K562 (cell line): ENCODE measurements at regions not wholly inside any gene's neighbourhood (a gene's known extent, or its start where the extent isn't known, plus 50 kb on each side); places are given as distances from the start of the nearest gene placed in this dataset.

Experiments
- ATAC-seq: fragments of 200-7000 bp; cut with Tn5 transposase; 3 replicates; pipeline ENCODE4 v1.9.1; 2020; ENCODE audit warnings: moderate library complexity
- BruUV-seq: library from RNA; stranded (reverse); fragments of 400-500 nt; replicated peaks from 2 replicates; lab custom pipeline; 2021; lab: Mats Ljungman, UMichigan
- CTCF ChIA-PET: fragments of 300-600 bp; formaldehyde crosslinking; extraction: SDS; loops from one replicate; lab custom pipeline; 2021; ENCODE audit warnings: low intra/inter-chr PET ratio; lab: Yijun Ruan, JAX
- POLR2A ChIA-PET: fragments of 300-600, 350-650 bp; sonication (Branson Sonifier 250); formaldehyde crosslinking; extraction: SDS; loops from one replicate; lab custom pipeline; 2021; ENCODE audit warnings: antibody characterized with exemption, inconsistent platforms; lab: Yijun Ruan, JAX
- DNase-seq, 4 experiments: peaks; one replicate each; pipeline versions ENCODE4 v3.0.0 to v3.0.0-alpha.2; 2011 to 2018; ENCODE audit warnings: low spot score in 3 of 4, mixed read lengths in 3 of 4; ENCODE audit errors: extremely low read depth in 1 of 4
- FAIRE-seq: peaks from 2 replicates; lab custom pipeline; 2011; peaks lifted over from hg19 to GRCh38; lab: Jason Lieb, UNC
- H2AFZ ChIP-seq: 2 replicates; pipeline ENCODE4 v1.6.0; 2011; ENCODE audit warnings: low read depth, low read length, control low read depth, inconsistent platforms
- H3K27ac ChIP-seq: fragments of 200-600 bp; 3 replicates; pipeline ENCODE4 v1.8.0; 2011; ENCODE audit warnings: low read depth, mild to moderate bottlenecking, control low read depth, inconsistent platforms, low read length, moderate library complexity, mixed read lengths; ENCODE audit errors: extremely low read depth
- H3K27me3 ChIP-seq, 2 experiments: fragments of 300-600 bp in 1 of 2; 2 replicates in 1 of 2; 3 replicates in 1 of 2; pipeline versions ENCODE4 v1.6.0 to v1.8.0; 2011; ENCODE audit warnings: inconsistent platforms in 2 of 2, low read length in 2 of 2, mild to moderate bottlenecking in 1 of 2, mixed read lengths in 1 of 2, moderate library complexity in 1 of 2; ENCODE audit not compliant: control insufficient read depth in 2 of 2, insufficient read depth in 2 of 2
- H3K36me3 ChIP-seq: fragments of 300-600 bp; 3 replicates; pipeline ENCODE4 v1.8.0; 2011; ENCODE audit warnings: mild to moderate bottlenecking, low read length, inconsistent platforms; ENCODE audit not compliant: control insufficient read depth, insufficient read depth
- H3K4me1 ChIP-seq, 2 experiments: fragments of 200-600 bp in 1 of 2; replicated peaks in 1 of 2; 2 replicates in 1 of 2; 3 replicates in 1 of 2; pipeline versions ENCODE4 v1.5.1 to v1.8.0; 2011; ENCODE audit warnings: inconsistent platforms in 2 of 2, low read length in 2 of 2, mild to moderate bottlenecking in 1 of 2, mixed read lengths in 1 of 2, moderate library complexity in 1 of 2; ENCODE audit not compliant: control insufficient read depth in 2 of 2, insufficient read depth in 2 of 2
- H3K4me2 ChIP-seq: 2 replicates; pipeline ENCODE4 v1.6.1; 2011; ENCODE audit warnings: low read length, control low read depth, inconsistent platforms, mixed read lengths; ENCODE audit not compliant: insufficient read depth
- H3K4me3 ChIP-seq: fragments of 200-600 bp; sonication (generic), shearing (Covaris generic); 2 replicates; pipeline ENCODE4 v1.5.1; 2016; ENCODE audit warnings: control low read depth, inconsistent platforms
- H3K79me2 ChIP-seq: fragments of 200-600 bp; 3 replicates; pipeline ENCODE4 v1.8.0; 2011; ENCODE audit warnings: low read length, inconsistent platforms; ENCODE audit not compliant: control insufficient read depth, insufficient read depth
- H3K9ac ChIP-seq, 2 experiments: 2 replicates each; pipeline versions ENCODE4 v1.6.0 to v1.6.1; 2011; ENCODE audit warnings: low read depth in 2 of 2, low read length in 2 of 2, control low read depth in 1 of 2, inconsistent platforms in 1 of 2, mild to moderate bottlenecking in 1 of 2, mixed read lengths in 1 of 2; ENCODE audit not compliant: insufficient read depth in 1 of 2
- H3K9me1 ChIP-seq: one replicate; pipeline ENCODE4 v1.6.0; 2011; ENCODE audit warnings: inconsistent platforms, mild to moderate bottlenecking, low read length, moderate library complexity; ENCODE audit not compliant: control insufficient read depth, insufficient read depth
- H3K9me3 ChIP-seq: replicated peaks from 2 replicates; pipeline ENCODE4 v1.5.1; 2011; ENCODE audit warnings: low read depth, low read length, inconsistent platforms; ENCODE audit not compliant: control insufficient read depth, insufficient read depth
- H4K20me1 ChIP-seq: replicated peaks from 2 replicates; pipeline ENCODE4 v1.6.1; 2011; ENCODE audit warnings: low read length, inconsistent platforms, mixed read lengths; ENCODE audit not compliant: control insufficient read depth, insufficient read depth
- ATF6 ChIP-seq: sonication (generic); formaldehyde crosslinking; IDR thresholded peaks from 2 replicates; pipeline ENCODE4 v1.4.0; 2020; ENCODE audit warnings: mild to moderate bottlenecking, missing genetic modification reagents
- CTBP1 ChIP-seq: fragments of 450-650 bp; IDR thresholded peaks from 2 replicates; pipeline ENCODE4 v1.6.1; 2016; ENCODE audit warnings: borderline replicate concordance
- ELK3 ChIP-seq: fragments of 450-650 bp; formaldehyde crosslinking; IDR thresholded peaks from 2 replicates; pipeline ENCODE4 v1.4.0; 2020; ENCODE audit warnings: mild to moderate bottlenecking
- FOXJ2 ChIP-seq: fragments of 200-800 bp; sonication (Bioruptor generic); IDR thresholded peaks from 2 replicates; pipeline ENCODE4 v1.6.1; 2016; ENCODE audit warnings: missing genetic modification characterization, missing compliant biosample characterization
- NFIC ChIP-seq: fragments of 450-650 bp; IDR thresholded peaks from 2 replicates; pipeline ENCODE4 v1.6.1; 2017; ENCODE audit warnings: mild to moderate bottlenecking, inconsistent platforms
- NR2C2 ChIP-seq, 2 experiments: fragments of 200-800 bp in 1 of 2; sonication (Bioruptor generic) in 1 of 2; sonication (generic) in 1 of 2; formaldehyde crosslinking in 1 of 2; IDR thresholded peaks; 2 replicates each; pipeline versions ENCODE4 v1.6.1 to v1.8.0; 2016 to 2022; ENCODE audit warnings: mild to moderate bottlenecking in 1 of 2, missing compliant biosample characterization in 1 of 2, missing genetic modification characterization in 1 of 2, missing genetic modification reagents in 1 of 2
- PHB2 ChIP-seq: fragments of 450-650 bp; IDR thresholded peaks from 2 replicates; pipeline ENCODE4 v1.6.1; 2017; ENCODE audit warnings: low read depth
- RERE ChIP-seq: sonication (generic); formaldehyde crosslinking; IDR thresholded peaks from 2 replicates; pipeline ENCODE4 v1.8.0; 2023; ENCODE audit warnings: missing genetic modification reagents, mild to moderate bottlenecking, borderline replicate concordance
- TCF3 ChIP-seq: sonication (generic); formaldehyde crosslinking; IDR thresholded peaks from 2 replicates; pipeline ENCODE4 v1.4.0; 2020; ENCODE audit warnings: mild to moderate bottlenecking, missing genetic modification reagents
- TFAP4 ChIP-seq: sonication (generic); formaldehyde crosslinking; IDR thresholded peaks from 2 replicates; pipeline ENCODE4 v1.8.0; 2022; ENCODE audit warnings: missing genetic modification reagents, mild to moderate bottlenecking, moderate library complexity, borderline replicate concordance
- WGBS: fragments of 100-300 bp; shearing (Covaris generic); methylation state at CpG from one replicate; pipeline ENCODE4 v1.1.6; 2016; ENCODE audit warnings: low coverage, mixed read lengths; ENCODE audit not compliant: insufficient coverage; ENCODE audit errors: missing lambda C conversion rate; 5-methylcytosine and 5-hydroxymethylcytosine counted together
- in situ Hi-C: fragments of 300-500 bp; cut with MboI; formaldehyde crosslinking; loops from 4 replicates; pipeline ENCODE4 v1.15.0; 2018; ENCODE audit warnings: inconsistent platforms, mixed read lengths
- intact Hi-C: fragments of 100-400 bp; cut with micrococcal nuclease; formaldehyde crosslinking; loops from 2 replicates; pipeline ENCODE4 v1.14.2; 2022

GRCh38 chr4:32002037-32002747, 1282.0 kb downstream of the PCDH7 start (continued):
- TF ChIP-seq ATF6 (CRISPR knock-in tag) (no peak), PHB2 (peak; percentile 86), NR2C2 (CRISPR knock-in tag; IDR thresholded peaks at IDR 0.05) (no peak), NR2C2 (tag; IDR thresholded peaks at IDR 0.05) (peak; percentile 64)

GRCh38 chr4:32003548-32003947, 1283.4 kb downstream of the PCDH7 start:
- no peaks in the 10 kb centered on the region for H3K9me1 ChIP-seq
- no peak overlapping the region for H3K9ac ChIP-seq
- H3K4me1 ChIP-seq, result peaks cover 0 to 10% of the 10 kb centered on the region in 2 experiments; a peak in 2 of 5 replicates
- WGBS, result 42% methylated on average over 1 of the region's 1 CpG
- no peak overlapping the region for H2AFZ ChIP-seq
- ChIA-PET CTCF (no interaction called here), POLR2A (interaction anchor here (0.8 to 2.1 kb wide), 2 partner anchors 8 to 13 kb away, joined by 3 to 8 read pairs; no protein-coding TSS in a partner anchor)
- DNase-seq (no peak), ATAC-seq (no peak), FAIRE-seq (no peak)
- intact Hi-C loops, result loop anchor here (10.0 kb wide), 1 partner anchor 101 kb away; no protein-coding TSS in a partner anchor
- H3K4me3 ChIP-seq, result no peak overlapping the region
- in situ Hi-C loops, result no loop called here
- no TSS peak for BruUV-seq
- H3K27me3 ChIP-seq, result no peaks in the 10 kb centered on the region
- H4K20me1 ChIP-seq, result peaks cover 6% of the 10 kb centered on the region; the same call in 1 of the 2 replicates
- peaks cover 37% of the 10 kb centered on the region for H3K36me3 ChIP-seq
- no peaks in the 10 kb centered on the region; the same call in none of the 2 replicates for H3K9me3 ChIP-seq
- no peak overlapping the region for H3K27ac ChIP-seq
- no peak overlapping the region for H3K4me2 ChIP-seq
- peaks cover 95% of the 10 kb centered on the region for H3K79me2 ChIP-seq
- TF ChIP-seq ELK3 (CRISPR knock-in tag), result no peak
- TF ChIP-seq FOXJ2 (tag), result 0 out of 2 replicates have a peak, but pooled peaks have one; percentile 0
- no peak for TF ChIP-seq TCF3
- TF ChIP-seq TFAP4, result no peak
- no peak for TF ChIP-seq NFIC
- TF ChIP-seq CTBP1, result no peak
- TF ChIP-seq RERE (CRISPR knock-in tag), result no peak
